AG04449 (cell line): ENCODE measurements at regions not wholly inside any gene's neighbourhood (a gene's known extent, or its start where the extent isn't known, plus 50 kb on each side); places are given as distances from the start of the nearest gene placed in this dataset.

ENCODE experiments used
- CTCF ChIA-PET: fragments of 350-600 bp; formaldehyde crosslinking; extraction: SDS; loops from one replicate; lab custom pipeline; 2021; ENCODE audit warnings: antibody characterized with exemption; lab: Yijun Ruan, JAX
- POLR2A ChIA-PET: fragments of 400-600, 350-600 bp; formaldehyde crosslinking; extraction: SDS; loops from one replicate; lab custom pipeline; 2020; ENCODE audit warnings: antibody characterized with exemption, inconsistent platforms; lab: Yijun Ruan, JAX
- DNase-seq: peaks from one replicate; pipeline ENCODE4 v3.0.0-alpha.2; 2010; ENCODE audit warnings: low read depth, low spot score
- H3K4me3 ChIP-seq: 2 replicates; pipeline ENCODE4 v1.5.1; 2011; ENCODE audit warnings: low read depth, mild to moderate bottlenecking, control low read depth, low read length
- CTCF ChIP-seq: IDR thresholded peaks from one replicate; pipeline ENCODE4 v1.5.1; 2011; ENCODE audit warnings: mild to moderate bottlenecking, moderate library complexity, low read length, control low read depth, inconsistent platforms; ENCODE audit not compliant: insufficient read depth; ENCODE audit errors: missing control alignments

- no peak for TF ChIP-seq CTCF
- no peak for DNase-seq
- ChIA-PET POLR2A (no interaction called here), CTCF (interaction anchor here (1.7 kb wide), 1 partner anchor 23 kb away, joined by 7 read pairs; no protein-coding TSS in a partner anchor)
- H3K4me3 ChIP-seq, result no peak overlapping the region
Measured at GRCh38 chr1:30403726-30404125, 319.7 kb downstream of the MATN1 start.

- no peak for DNase-seq
- POLR2A ChIA-PET, result no interaction called here
- TF ChIP-seq CTCF, result no peak
- CTCF ChIA-PET, result interaction anchor here (1.7 kb wide), 1 partner anchor 23 kb away, joined by 7 read pairs; no protein-coding TSS in a partner anchor
- no peak overlapping the region for H3K4me3 ChIP-seq
Measured at GRCh38 chr1:30403061-30403645, 320.2 kb downstream of the MATN1 start.

GRCh38 chr1:30402031-30402430 lies 321.4 kb downstream of the MATN1 start:
- CTCF ChIA-PET, result no interaction called here
- no peak overlapping the region for H3K4me3 ChIP-seq
- POLR2A ChIA-PET, result no interaction called here
- no peak for DNase-seq
- no peak for TF ChIP-seq CTCF

- no peak for TF ChIP-seq CTCF
- ChIA-PET CTCF (interaction anchor here (2.0 kb wide), 1 partner anchor 20 kb away, joined by 9 read pairs; no protein-coding TSS in a partner anchor), POLR2A (no interaction called here)
- no peak for DNase-seq
- H3K4me3 ChIP-seq, result no peak overlapping the region
Measured at GRCh38 chr1:30400507-30400906, 322.9 kb downstream of the MATN1 start.

- POLR2A ChIA-PET, result no interaction called here
- no peak overlapping the region for H3K4me3 ChIP-seq
- TF ChIP-seq CTCF, result no peak
- CTCF ChIA-PET, result interaction anchor here (2.0 kb wide), 1 partner anchor 18 kb away, joined by 9 read pairs; no protein-coding TSS in a partner anchor
- DNase-seq, result no peak
Measured at GRCh38 chr1:30399026-30399425, 324.4 kb downstream of the MATN1 start.

- CTCF ChIA-PET, result interaction anchor here (1.1 kb wide), 1 partner anchor 17 kb away, joined by 3 read pairs; no protein-coding TSS in a partner anchor
- POLR2A ChIA-PET, result no interaction called here
- H3K4me3 ChIP-seq, result no peak overlapping the region
Measured at GRCh38 chr1:30397576-30397975, 325.8 kb downstream of the MATN1 start.

More at GRCh38 chr1:30397576-30397975, 325.8 kb downstream of the MATN1 start:
- DNase-seq, result no peak
- no peak for TF ChIP-seq CTCF
